Endothelial cell (in vitro differentiated cells): ENCODE measurements at regions not wholly inside any gene's neighbourhood (a gene's known extent, or its start where the extent isn't known, plus 50 kb on each side); places are given as distances from the start of the nearest gene placed in this dataset.

Source experiments
- DNase-seq: peaks from one replicate; pipeline ENCODE4 v3.0.0; 2021; ENCODE audit warnings: low spot score
- H3K27ac Mint-ChIP-seq: one replicate; pipeline ENCODE4 v1.8.0; 2021; ENCODE audit warnings: mixed read lengths, inconsistent platforms; ENCODE audit not compliant: unreplicated experiment
- H3K27me3 Mint-ChIP-seq: one replicate; pipeline ENCODE4 v1.8.0; 2021; ENCODE audit warnings: mild to moderate bottlenecking, moderate library complexity, mixed read lengths, inconsistent platforms; ENCODE audit not compliant: unreplicated experiment
- H3K36me3 Mint-ChIP-seq: one replicate; pipeline ENCODE4 v1.8.0; 2021; ENCODE audit warnings: mild to moderate bottlenecking, low read depth, mixed read lengths, inconsistent platforms; ENCODE audit not compliant: unreplicated experiment
- H3K4me1 Mint-ChIP-seq: one replicate; pipeline ENCODE4 v1.8.0; 2021; ENCODE audit warnings: mild to moderate bottlenecking, mixed read lengths, inconsistent platforms; ENCODE audit not compliant: unreplicated experiment
- H3K4me3 Mint-ChIP-seq: one replicate; pipeline ENCODE4 v1.8.0; 2021; ENCODE audit warnings: mild to moderate bottlenecking, mixed read lengths, inconsistent platforms; ENCODE audit not compliant: unreplicated experiment
- H3K9me3 Mint-ChIP-seq: one replicate; pipeline ENCODE4 v1.8.0; 2021; ENCODE audit warnings: mixed read lengths, inconsistent platforms; ENCODE audit not compliant: unreplicated experiment
- CTCF ChIP-seq: fragments of 200-600 bp; sonication (generic); IDR thresholded peaks from one replicate; pipeline ENCODE4 v1.5.0; 2021; ENCODE audit warnings: antibody characterized with exemption; ENCODE audit not compliant: unreplicated experiment

- no peak for TF ChIP-seq CTCF
- peaks cover 22% of the 10 kb centered on the region for H3K4me1 Mint-ChIP-seq
- DNase-seq: no peak
- H3K4me3 Mint-ChIP-seq: no peak overlapping the region
- peaks cover 25% of the 10 kb centered on the region for H3K36me3 Mint-ChIP-seq
- peaks cover 6% of the 10 kb centered on the region for H3K27me3 Mint-ChIP-seq
- H3K9me3 Mint-ChIP-seq: no peaks in the 10 kb centered on the region
- no peak overlapping the region for H3K27ac Mint-ChIP-seq
Observed at GRCh38 chr14:89609500-89610100, 192.6 kb upstream of the FOXN3 start.

GRCh38 chr14:89607453-89607852, 190.4 kb upstream of the FOXN3 start:
- Mint-ChIP-seq H3K27me3 (peaks cover 7% of the 10 kb centered on the region), H3K27ac (no peak overlapping the region), H3K4me1 (peaks cover 11% of the 10 kb centered on the region), H3K9me3 (no peaks in the 10 kb centered on the region), H3K4me3 (no peak overlapping the region), H3K36me3 (peaks cover 21% of the 10 kb centered on the region)
- DNase-seq: no peak
- no peak for TF ChIP-seq CTCF

GRCh38 chr14:89603938-89604480, 187.0 kb upstream of the FOXN3 start:
- Mint-ChIP-seq H3K9me3 (peaks cover 3% of the 10 kb centered on the region), H3K4me1 (peaks cover 9% of the 10 kb centered on the region), H3K4me3 (no peak overlapping the region), H3K36me3 (peaks cover 14% of the 10 kb centered on the region), H3K27me3 (peaks cover 2% of the 10 kb centered on the region), H3K27ac (peak overlapping the region; percentile 27)
- DNase-seq: no peak
- TF ChIP-seq CTCF: no peak

GRCh38 chr14:89600950-89601826, 184.2 kb upstream of the FOXN3 start:
- peak overlapping the region; percentile 64 for H3K27ac Mint-ChIP-seq
- peaks cover 2% of the 10 kb centered on the region for H3K27me3 Mint-ChIP-seq
- DNase-seq: no peak
- peaks cover 8% of the 10 kb centered on the region for H3K9me3 Mint-ChIP-seq
- peaks cover 31% of the 10 kb centered on the region for H3K36me3 Mint-ChIP-seq
- no peak for TF ChIP-seq CTCF
- H3K4me3 Mint-ChIP-seq: no peak overlapping the region
- peaks cover 9% of the 10 kb centered on the region for H3K4me1 Mint-ChIP-seq

- peaks cover 31% of the 10 kb centered on the region for H3K36me3 Mint-ChIP-seq
- H3K9me3 Mint-ChIP-seq: peaks cover 8% of the 10 kb centered on the region
- H3K27me3 Mint-ChIP-seq: peaks cover 2% of the 10 kb centered on the region
- H3K27ac Mint-ChIP-seq: no peak overlapping the region
- H3K4me3 Mint-ChIP-seq: no peak overlapping the region
- no peak for TF ChIP-seq CTCF
- peaks cover 9% of the 10 kb centered on the region for H3K4me1 Mint-ChIP-seq
- no peak for DNase-seq
Observed at GRCh38 chr14:89600029-89600428, 183.0 kb upstream of the FOXN3 start.
